DOHH2 (cell line): ENCODE measurements at regions not wholly inside any gene's neighbourhood (a gene's known extent, or its start where the extent isn't known, plus 50 kb on each side); places are given as distances from the start of the nearest gene placed in this dataset.

Experiments used
- EZH2phosphoT487 ChIP-seq: fragments of 200-600 bp; sonication (generic); IDR thresholded peaks from 2 replicates; pipeline ENCODE4 v1.6.1; 2017; ENCODE audit warnings: borderline replicate concordance, mild to moderate bottlenecking, antibody characterized with exemption, low read length, moderate library complexity, mixed read lengths
- TF ChIP-seq, protein P1 (sequence below): fragments of 200-600 bp; sonication (generic); IDR thresholded peaks from one replicate; pipeline ENCODE4 v1.5.1; 2014; ENCODE audit warnings: antibody characterized with exemption, mild to moderate bottlenecking, low read depth, low read length; ENCODE audit not compliant: poor library complexity, severe bottlenecking

GRCh38 chr4:177562859-177563258 is 120.6 kb upstream of the AGA start:
- TF ChIP-seq, protein P1, sequence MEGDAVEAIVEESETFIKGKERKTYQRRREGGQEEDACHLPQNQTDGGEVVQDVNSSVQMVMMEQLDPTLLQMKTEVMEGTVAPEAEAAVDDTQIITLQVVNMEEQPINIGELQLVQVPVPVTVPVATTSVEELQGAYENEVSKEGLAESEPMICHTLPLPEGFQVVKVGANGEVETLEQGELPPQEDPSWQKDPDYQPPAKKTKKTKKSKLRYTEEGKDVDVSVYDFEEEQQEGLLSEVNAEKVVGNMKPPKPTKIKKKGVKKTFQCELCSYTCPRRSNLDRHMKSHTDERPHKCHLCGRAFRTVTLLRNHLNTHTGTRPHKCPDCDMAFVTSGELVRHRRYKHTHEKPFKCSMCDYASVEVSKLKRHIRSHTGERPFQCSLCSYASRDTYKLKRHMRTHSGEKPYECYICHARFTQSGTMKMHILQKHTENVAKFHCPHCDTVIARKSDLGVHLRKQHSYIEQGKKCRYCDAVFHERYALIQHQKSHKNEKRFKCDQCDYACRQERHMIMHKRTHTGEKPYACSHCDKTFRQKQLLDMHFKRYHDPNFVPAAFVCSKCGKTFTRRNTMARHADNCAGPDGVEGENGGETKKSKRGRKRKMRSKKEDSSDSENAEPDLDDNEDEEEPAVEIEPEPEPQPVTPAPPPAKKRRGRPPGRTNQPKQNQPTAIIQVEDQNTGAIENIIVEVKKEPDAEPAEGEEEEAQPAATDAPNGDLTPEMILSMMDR = no peak
- TF ChIP-seq EZH2phosphoT487 = no peak
